ENCODE measurements at regions not wholly inside any gene's neighbourhood (a gene's known extent, or its start where the extent isn't known, plus 50 kb on each side); places are given as distances from the start of the nearest gene placed in this dataset.
"Not testable (repeated sequence)": the region's sequence is repeated elsewhere in the genome, so short reads cannot be mapped to it uniquely, and the experiment has no call there.

- DNase-seq (no peak), ATAC-seq (no peak)
Observed at GRCh38 chr5:106985174-106985573, 685.6 kb downstream of the EFNA5 start.

DNA sequence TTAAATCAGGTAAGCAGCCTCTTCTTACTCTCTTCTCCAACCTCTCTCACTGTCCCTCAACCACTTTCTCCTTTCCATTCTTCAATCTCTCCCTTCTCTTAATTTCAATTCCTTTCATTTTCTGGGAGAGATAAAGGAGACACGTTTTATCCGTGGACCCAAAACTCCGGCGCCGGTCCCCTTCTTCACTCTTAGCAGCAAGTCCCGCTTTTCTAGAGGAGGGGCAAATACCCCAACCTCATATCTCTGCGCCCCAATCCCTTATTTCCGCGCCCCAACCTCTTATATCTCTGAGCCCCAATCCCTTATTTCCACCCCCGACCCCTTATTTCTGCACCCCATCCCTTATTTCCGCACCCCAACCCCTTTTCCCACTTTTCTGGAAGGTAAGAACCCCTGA, 691.6 kb downstream of the EFNA5 start:
- not testable (repeated sequence) for DNase-seq, ATAC-seq

DNA sequence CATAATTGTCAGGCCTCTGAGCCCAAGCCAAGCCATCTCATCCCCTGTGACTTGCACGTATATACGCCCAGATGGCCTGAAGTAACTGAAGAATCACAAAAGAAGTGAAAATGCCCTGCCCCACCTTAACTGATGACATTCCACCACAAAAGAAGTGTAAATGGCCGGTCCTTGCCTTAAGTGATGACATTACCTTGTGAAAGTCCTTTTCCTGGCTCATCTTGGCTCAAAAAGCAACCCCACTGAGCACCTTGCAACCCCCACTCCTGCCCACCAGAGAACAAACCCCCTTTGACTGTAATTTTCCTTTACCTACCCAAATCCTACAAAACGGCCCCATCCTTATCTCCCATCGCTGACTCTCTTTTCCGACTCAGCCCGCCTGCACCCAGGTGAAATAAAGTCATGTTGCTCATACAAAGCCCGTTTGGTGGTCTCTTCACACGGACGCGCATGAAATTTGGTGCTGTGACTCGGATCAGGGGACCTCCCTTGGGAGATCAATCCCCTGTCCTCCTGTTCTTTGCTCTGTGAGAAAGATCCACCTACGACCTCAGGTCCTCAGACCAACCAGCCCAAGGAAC, 692.1 kb downstream of the EFNA5 start:
- not testable (repeated sequence) for ATAC-seq, DNase-seq

DNA sequence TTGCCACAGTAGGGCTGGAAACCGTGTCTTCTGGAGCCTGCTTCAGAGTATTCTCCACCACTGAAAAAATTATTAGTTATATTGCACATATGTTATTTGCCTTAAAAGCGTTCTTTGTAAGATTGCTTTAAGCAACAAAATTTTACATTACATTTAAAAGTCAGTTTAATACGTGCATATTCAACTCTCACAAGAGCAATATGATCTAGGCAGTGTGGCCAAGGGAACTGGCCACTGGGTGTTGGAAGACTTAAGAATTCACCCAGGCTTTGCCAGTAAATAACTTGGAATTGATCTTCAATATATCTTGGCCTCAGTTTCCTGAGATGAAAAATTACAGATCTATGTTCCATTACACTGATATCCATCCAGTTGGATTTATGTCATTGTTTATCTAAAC, 694.4 kb downstream of the EFNA5 start:
- DNase-seq (no peak), ATAC-seq (no peak)

- DNase-seq (no peak), ATAC-seq (no peak)
Observed at GRCh38 chr5:106974272-106974671, 696.5 kb downstream of the EFNA5 start.

- no peak for DNase-seq
- ATAC-seq = no peak
Observed at GRCh38 chr5:106966686-106967315, 703.9 kb downstream of the EFNA5 start.

DNA sequence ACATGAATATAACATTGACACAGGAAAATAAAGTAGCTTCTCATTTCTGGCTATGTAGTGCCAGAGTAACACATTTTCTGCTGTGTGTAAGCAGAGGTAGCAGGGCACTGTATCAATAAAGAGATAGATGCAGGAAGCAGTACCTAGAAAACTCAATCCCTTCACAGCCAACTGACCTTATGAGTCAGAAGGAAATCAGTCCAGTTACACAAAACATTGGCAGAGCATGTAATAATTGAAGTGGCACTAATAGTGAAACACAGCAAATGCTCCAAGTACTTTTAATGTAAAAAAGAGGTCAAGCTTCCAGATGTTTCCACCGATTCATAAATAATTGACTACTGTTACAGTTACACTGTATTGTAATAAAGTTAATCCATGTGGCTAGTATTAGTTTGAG, 706.6 kb downstream of the EFNA5 start:
- ATAC-seq (no peak), DNase-seq (no peak)

GRCh38 chr5:106963630-106964029, 707.1 kb downstream of the EFNA5 start:
- no peak for ATAC-seq

DNA sequence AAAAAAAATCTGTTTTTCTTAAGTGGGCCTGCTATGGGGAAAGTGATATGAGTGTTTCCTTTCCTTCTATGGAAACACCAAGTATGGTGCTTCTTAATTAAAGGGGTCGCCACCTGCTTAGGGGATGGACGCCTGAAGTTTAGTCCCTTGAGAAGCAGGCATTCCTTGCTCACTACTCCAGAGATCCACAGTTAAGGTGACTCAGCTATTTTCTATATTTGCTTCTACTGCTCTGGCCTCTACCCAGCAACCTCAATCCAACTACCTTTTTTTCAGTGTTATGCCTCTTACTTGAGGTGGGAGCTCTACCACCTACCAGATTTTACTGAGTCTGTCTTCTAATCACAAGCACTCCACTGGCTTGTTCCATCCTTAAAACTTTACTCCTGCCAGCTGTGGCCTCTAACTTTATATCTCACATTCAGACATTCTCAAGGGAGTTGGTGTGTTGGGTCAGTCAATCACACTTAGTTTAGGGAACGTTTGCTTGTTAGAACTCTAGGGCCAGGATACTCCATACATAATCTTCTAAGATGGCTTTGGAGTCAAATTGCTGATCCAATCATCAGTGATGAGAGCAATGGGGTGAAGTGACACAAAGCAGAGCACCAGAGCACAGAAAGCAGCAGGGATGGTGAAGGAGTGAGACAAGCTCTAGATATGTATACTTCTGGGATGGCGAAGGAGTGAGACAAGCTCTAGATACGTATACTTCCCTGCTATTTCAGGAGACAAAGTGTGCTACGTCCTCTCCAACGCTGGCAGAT, 708.1 kb downstream of the EFNA5 start:
- no peak for DNase-seq

More at GRCh38 chr5:106963630-106964029, 707.1 kb downstream of the EFNA5 start:
- no peak for DNase-seq

DNA sequence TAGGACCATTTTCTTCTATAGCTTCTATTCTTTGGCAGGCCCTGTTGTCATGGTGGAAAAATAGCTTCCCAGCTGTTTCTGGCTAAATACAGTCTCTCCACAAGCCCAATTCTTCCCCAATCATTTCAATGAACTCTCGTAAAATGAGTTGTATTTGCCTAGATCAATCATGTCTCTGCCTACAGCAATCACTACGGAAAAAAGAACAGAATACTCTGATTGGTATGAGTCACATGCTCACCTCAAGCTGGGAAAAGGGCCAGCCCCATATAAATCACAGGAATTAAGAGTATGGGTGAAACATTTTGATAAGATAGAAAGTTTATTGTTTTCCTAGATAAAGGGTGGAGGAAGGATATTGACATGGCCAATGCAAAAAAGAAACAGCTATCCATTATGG, 711.4 kb downstream of the EFNA5 start:
- ATAC-seq (no peak), DNase-seq (no peak)

More for the DNA sequence above, 708.1 kb downstream of the EFNA5 start:
- ATAC-seq = no peak

- ATAC-seq = no peak
- no peak for DNase-seq
Observed at GRCh38 chr5:106957336-106957735, 713.4 kb downstream of the EFNA5 start.

- no peak for DNase-seq
- ATAC-seq = no peak
Observed at GRCh38 chr5:106956886-106957285, 713.9 kb downstream of the EFNA5 start.

DNA sequence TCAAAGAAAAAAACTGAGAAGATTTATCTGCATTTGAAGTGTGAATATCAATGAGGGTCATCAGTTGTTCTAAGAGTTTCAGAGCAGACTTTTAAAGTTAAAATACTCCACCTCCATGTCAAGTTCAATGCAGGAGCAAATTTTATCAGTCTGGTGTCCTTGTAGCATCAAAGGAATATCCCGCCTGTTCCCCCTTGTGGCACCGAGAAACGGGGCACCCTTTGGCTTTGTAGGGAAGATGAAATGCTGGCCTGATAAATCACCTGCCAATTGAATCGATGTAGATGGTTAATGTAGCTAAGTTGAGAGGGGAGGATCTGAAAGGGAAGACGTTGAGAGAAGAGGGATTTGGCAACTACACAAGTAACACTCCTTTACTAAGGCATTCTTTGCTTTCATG, 714.5 kb downstream of the EFNA5 start:
- DNase-seq (no peak), ATAC-seq (no peak)

GRCh38 chr5:106940986-106941385, 729.8 kb downstream of the EFNA5 start:
- no peak for DNase-seq

DNA sequence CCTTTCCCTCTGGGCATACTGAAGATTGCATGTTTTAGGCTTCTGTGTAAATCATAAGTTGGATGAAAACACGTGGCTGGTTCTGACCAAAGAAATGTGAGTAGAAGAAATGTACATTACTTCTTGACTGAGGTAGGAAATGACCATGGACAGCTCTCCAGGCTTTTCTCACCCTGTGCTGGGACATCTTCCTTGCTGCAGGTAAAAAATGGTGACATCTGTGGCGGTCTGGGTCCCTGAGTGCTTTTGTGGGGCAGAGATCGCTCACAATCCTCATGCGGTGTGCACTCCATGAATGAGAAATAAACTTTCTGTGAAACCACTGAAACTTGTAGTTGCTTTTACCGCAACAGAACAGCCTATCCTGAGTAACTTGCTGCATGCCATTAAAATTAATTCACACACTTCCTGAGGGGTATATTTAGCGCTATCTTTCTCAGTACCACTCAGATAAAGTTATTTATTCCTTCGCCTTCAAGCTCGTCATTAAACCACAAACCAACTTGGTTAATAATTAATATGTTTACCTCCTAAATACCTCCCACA, 730.4 kb downstream of the EFNA5 start:
- no peak for DNase-seq

More at GRCh38 chr5:106940986-106941385, 729.8 kb downstream of the EFNA5 start:
- ATAC-seq = no peak

GRCh38 chr5:106923409-106923808, 747.3 kb downstream of the EFNA5 start:
- ATAC-seq = no peak

More for the DNA sequence above, 730.4 kb downstream of the EFNA5 start:
- no peak for ATAC-seq

DNA sequence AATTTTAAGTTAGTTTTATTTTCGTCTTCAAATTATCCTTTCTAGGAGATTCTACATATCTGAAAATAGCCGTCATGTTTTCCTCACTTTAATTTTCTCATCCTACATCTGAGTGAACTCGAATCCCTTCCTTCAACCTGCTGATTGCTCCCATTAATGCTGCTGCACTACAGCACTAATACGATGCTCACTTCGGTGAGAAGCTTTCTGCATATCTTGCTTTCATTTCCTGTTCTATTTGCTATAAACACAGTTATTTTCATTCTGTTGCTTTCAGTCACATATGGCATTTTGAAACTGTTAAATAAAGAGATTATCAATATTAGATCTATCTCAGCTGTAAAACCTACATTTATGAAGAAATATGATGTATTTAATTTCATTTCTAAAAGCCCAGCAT, 749.2 kb downstream of the EFNA5 start:
- no peak for ATAC-seq
- DNase-seq = no peak

More at GRCh38 chr5:106923409-106923808, 747.3 kb downstream of the EFNA5 start:
- DNase-seq = no peak

- ATAC-seq (no peak), DNase-seq (no peak)
Observed at GRCh38 chr5:106910486-106910885, 760.3 kb downstream of the EFNA5 start.

GRCh38 chr5:106909716-106910115, 761.0 kb downstream of the EFNA5 start:
- ATAC-seq (no peak), DNase-seq (no peak)

DNA sequence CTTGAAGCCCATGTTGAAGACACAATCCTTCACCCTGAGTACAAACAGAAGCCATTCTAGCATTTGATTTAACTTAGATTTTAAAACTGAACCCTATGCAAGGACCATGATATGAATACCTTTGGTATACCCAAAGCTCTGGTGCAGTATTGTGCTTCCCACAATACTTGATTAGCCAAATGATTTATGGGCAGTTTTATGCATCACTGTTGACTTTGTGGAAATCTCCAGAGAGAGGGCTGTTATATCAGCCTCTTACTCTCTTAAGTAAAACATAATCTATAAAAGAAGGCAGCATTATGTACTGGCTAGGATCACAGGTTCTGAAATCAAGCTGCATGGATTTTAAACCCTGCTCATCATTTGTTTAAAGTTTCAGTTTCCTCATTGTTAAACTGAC, 762.8 kb downstream of the EFNA5 start:
- ATAC-seq (no peak), DNase-seq (no peak)

GRCh38 chr5:106906199-106906598, 764.5 kb downstream of the EFNA5 start:
- DNase-seq (no peak), ATAC-seq (no peak)

DNA sequence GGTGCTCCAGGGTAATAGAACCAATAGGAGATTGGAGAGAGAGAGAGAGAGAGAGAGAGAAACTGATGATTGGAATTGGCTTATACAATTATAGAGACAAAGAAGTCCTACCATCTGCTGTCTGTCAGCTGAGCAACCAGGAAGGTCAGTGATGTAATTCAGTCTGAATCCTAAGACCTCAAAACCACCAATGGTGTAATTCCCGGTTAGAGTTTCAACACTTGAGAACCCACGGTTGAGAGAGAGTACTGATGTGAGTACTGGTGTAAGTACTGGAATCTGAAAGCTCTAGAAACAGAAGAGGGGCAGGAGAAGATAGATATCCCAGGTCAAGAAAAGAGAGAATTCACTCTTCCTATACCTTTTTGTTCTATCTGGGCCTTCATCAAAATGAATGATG, 775.8 kb downstream of the EFNA5 start:
- DNase-seq = no peak
- no peak for ATAC-seq

DNA sequence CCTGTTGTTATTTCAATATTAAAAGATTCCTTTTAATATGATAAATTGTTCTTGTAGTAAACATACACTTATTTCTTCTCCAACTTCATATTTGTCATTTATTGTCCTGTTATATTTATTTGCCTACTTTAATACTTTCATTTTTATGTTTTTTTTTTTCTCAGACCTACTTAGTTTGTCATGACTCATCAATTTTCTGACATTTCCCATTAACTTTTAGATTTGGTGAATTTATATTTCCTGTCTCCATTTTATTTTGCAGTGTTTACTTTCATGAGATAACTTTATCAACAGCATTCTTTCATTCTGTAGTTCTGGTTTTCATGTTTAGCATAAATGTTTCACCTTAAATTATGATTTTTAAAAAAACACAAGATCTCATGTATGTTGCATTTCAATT, 788.7 kb downstream of the EFNA5 start:
- DNase-seq = no peak
- no peak for ATAC-seq
